Brain pericyte (primary cell): ENCODE measurements at regions not wholly inside any gene's neighbourhood (a gene's known extent, or its start where the extent isn't known, plus 50 kb on each side); places are given as distances from the start of the nearest gene placed in this dataset.
"Not testable (repeated sequence)": the region's sequence is repeated elsewhere in the genome, so short reads cannot be mapped to it uniquely, and the experiment has no call there.

Experiments used
- DNase-seq: peaks from one replicate; pipeline ENCODE4 v3.0.0-alpha.2; 2012; ENCODE audit warnings: low read depth, low spot score

GRCh38 chr3:55297245-55297644 is 189.9 kb downstream of the WNT5A start:
- no peak for DNase-seq

GRCh38 chr3:55296791-55297190 is 190.3 kb downstream of the WNT5A start:
- no peak for DNase-seq

- DNase-seq = no peak
These were observed 191.1 kb downstream of the WNT5A start for GRCh38 chr3:55296030-55296429.

DNA sequence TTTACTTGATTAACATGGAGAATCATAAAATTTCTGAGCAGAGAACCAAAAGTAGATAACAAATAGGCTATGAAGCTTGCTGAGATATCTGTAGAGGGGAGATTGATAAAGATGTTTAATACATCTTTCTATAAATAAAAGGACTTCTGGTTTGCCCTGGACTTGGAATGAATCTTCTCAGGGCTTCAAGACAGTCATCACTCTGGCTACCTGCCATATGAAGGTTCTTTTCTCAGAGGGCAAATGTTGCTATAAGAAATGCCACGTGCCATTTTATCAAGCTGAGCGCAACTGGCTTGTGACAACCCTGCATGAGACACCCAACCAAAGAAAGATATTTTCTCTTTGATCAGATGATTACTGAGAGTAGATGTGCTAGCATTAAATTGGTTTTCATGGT is 192.5 kb downstream of the WNT5A start:
- DNase-seq = no peak

DNA sequence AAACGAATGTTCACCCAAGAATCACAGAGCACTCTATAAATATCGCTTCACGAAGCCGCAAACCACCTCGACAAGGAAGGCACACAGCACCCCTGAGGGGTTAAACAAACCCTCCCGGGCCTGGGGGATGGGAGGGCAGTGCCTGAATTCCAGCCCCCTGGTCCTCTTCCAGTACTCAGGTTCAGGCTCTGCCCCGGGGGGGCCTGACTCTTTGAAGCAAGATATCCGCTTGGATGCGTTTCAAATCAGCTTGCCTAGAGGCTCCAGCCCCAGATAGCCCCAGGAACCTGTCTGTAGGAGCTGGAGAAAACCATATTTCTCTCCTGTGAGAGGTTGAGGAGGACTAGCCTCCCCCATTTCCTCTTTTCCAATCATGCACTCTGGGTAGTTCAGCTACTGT is 194.7 kb downstream of the WNT5A start:
- no peak for DNase-seq

DNA sequence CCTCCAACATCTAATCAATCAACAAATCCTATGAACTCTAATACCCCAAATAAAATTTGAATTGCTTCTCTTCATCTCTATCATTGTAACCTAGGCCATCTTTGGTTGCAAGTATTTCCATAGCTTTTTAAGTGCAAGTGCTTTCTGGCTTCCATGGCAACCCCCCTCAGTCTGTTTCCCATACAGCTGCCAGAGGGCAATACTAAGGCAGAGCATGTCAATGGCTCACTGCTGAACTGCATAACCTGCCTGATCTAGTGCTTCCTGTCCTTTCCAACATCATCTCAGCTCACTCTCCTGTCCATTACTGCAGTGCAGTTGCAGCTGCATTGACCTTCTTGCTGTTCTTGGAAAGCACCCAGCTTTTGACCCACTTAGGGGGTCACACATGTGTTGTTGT is 198.4 kb downstream of the WNT5A start:
- peak; percentile 5 for DNase-seq

DNA sequence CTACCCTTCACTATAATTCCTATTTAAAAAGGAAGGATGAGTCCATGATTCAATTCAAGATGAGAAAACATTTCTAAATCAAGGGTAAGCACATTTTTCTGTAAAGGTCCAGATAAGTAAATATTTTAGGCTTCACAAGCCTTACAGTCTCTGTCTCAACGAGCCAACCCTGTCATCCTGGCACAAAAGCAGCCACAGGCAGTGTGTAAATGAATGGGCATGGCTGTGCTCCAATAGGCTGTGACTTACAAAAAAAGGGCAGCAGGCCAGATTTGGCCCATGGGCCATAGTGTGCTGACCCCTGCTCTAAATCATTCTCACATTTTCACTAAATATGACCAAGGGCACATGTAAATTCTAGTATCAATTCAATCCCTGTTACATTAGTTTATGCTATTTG is 200.4 kb downstream of the WNT5A start:
- no peak for DNase-seq

GRCh38 chr3:55285156-55285555 is 201.9 kb downstream of the WNT5A start:
- DNase-seq = no peak

DNA sequence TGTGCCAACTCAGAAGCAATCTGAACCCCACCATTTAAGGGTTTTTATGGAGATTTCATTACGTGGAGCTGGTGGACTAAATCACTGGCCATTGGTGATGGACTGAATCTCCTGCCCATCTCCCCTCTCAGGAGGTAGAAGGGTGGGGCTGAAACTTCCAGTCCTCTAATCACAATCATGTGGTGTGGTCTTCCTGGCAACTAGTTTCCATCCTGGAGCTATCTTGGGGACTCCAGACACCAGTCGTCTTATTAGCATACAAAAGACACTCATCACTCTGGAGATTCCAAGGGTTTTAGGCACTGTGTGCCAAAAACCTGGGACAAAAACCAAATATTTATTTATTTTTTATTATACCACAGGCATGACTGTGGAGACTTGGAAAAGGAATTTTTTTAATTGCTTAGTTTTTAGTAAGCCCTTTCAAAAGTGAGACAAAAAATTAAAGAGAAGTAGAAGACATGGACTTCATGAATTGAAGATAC is 203.6 kb downstream of the WNT5A start:
- DNase-seq = no peak

GRCh38 chr3:55282994-55283393 is 204.1 kb downstream of the WNT5A start:
- no peak for DNase-seq

DNA sequence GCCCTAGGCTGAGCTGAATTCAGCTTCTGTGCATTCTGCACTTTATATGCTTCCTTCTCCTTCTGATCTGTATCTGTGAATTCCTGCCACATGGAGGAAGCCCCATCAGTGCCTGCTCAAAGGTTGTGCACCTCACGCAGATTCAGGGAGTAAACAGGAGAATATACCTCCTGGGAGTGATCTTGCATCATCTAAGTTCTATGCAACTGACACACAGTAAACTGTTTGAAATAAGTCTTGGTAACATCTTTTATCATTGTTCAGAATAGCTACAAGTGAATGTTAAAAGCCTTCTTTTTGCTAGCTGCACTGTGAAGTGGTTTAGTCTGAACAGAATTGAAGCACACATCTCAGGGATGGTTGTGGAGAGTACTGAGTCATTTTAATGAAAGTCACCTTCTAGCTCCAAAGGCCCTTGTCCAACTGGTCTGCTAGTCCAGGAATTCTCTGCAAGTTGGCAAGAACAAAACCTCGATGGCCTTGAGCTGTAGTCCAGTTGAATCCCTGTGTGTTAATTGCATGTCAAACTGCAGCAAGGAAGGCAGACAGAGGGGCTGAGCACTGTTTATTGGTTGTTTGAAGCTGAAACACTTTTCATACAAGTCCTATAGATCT is 215.0 kb downstream of the WNT5A start:
- DNase-seq = no peak

DNA sequence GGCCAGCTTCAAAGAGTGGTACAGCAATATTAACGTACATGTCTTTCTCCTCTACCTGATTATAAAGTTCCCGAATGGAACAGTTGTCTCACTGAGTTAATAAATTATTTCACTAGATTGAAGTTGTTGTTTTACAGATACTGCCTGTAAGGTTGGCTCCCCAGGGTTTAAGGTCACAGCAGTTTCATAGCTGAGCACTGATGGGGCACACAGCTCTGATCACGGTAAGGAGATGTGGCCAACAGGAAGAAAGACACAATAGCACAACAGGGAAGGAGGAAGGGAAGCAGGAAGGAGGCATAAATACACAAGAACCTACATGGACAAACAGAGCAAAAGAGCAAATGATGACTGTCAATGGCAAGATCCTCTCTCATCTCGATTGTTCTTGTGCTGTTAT is 215.6 kb downstream of the WNT5A start:
- no peak for DNase-seq

DNA sequence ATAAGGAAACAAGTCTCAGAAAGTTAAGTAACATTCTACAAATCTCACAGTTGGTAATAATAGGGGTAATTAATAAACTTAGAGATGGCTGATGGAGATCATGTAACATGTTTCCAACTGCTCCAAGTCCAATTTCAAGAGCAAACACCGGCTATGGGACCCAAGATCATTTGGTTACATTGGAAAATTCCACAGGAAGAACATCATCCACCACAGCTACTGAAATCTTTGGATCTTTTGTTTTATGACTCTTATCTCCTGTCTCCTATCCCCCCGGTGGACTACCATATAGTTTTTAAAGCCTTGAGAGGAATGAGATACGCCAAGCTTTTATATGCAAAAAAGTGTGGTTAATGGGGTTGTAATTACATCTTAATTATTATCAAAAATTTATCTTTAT is 216.1 kb downstream of the WNT5A start:
- DNase-seq = no peak

GRCh38 chr3:55269636-55270035 is 217.5 kb downstream of the WNT5A start:
- DNase-seq = no peak

DNA sequence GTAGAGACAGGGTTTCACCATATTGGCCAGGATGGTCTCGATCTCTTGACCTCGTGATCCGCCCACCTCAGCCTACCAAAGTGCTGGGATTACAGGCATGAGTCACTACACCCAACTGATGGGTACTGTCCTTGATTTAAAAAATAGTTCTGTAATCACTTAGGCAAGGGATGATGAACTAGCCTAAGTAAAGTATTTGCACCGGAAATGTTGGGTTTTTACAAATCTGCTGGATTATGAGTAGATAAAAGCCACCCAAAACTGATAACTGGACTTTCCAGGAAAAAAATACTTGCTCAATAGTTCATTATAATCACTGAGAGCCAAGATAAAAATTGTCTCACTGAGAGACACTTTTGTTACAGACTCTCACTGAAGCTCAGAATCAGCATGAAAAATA is 218.0 kb downstream of the WNT5A start:
- DNase-seq = no peak

DNA sequence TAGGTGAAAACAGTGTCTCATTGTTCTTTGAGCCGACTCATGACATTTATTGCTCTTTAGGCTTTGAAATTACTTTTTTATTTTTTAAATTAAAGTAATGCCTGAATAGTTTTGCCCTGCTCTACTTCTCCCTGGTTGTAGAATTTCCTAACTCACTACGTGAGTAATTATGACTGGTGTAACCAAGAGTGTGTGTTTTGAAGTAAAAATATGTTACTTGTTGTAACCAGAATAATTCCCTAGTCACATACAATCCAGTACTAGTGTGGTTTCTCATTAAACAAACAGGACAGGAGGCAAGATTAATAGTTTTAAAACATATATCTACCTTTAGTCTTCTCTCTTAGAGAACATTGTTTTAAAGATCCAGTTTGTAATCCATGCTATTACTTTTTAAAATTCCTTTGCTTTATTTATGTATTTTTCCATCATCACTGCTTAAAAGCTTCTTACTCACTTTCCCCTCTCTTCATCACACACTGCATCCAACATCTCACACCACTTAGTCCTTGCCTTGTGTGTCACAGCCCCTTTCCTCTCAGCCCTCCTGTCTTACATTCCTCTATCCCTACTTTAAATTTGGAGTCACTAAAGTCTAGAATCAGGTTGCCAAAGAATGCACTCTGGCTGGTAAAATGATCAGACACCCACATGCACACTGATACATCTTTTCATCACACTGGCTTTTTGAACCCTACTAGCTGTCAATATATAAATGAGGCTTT is 219.7 kb downstream of the WNT5A start:
- no peak for DNase-seq

DNA sequence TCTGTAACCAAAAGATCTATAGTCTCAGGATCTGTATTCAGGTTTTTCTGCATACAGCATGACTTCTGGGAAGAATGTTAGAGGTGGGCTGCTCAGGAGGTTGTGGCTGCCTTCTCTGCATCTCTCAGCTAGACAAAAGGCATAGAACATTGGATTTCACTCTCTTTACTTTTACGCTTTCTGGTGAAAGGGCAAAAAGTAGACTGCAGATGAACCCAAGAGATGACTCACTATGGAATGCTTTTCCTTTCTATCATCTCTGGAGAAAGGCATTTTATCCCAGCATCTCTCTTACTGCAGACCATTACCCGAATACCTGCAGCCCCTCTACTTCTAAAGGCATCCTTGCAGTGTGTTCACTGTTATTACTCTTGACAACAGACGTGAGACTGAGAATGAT is 222.2 kb downstream of the WNT5A start:
- no peak for DNase-seq

GRCh38 chr3:55252921-55253320 is 234.2 kb downstream of the WNT5A start:
- no peak for DNase-seq

DNA sequence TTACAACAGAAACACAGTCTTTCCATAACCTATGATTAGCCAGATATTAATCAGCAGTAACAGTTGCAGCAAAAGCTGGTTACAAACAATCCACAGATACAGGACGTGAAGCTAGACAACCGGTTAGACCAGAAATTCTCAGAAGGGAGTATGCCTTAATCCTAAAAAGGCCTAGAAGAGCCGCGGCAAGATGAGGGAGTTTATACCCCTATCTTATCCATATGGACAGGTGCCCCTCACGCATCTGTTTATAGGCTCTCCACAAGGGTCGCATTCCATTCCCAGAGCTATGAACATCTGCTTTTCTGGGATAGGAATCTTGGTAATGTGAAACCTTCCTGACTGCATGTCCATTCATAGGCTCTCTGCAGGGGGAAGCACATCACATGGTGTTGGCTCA is 237.9 kb downstream of the WNT5A start:
- not testable (repeated sequence) for DNase-seq

GRCh38 chr3:55247666-55248065 is 239.4 kb downstream of the WNT5A start:
- DNase-seq = no peak

- no peak for DNase-seq
These were observed 241.1 kb downstream of the WNT5A start for GRCh38 chr3:55246033-55246432.

DNA sequence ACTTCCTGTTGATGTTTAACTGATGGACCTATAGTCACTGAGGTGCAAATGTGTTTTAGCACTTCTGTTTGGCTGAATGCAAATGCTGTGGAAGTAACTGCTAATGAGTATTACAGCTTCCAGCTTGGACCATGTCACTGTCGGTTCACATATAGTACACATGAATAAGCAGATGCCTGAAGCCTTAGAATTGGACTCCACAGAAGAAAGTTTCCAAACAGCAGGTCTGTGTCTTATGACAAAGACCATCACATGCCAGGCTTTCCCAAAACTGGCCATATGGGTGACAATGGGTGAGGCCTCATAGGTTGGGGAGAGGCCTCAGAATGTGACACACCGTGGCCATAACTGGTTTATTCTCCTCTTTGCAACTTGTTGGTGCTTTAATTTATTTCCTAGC is 241.8 kb downstream of the WNT5A start:
- DNase-seq = no peak

DNA sequence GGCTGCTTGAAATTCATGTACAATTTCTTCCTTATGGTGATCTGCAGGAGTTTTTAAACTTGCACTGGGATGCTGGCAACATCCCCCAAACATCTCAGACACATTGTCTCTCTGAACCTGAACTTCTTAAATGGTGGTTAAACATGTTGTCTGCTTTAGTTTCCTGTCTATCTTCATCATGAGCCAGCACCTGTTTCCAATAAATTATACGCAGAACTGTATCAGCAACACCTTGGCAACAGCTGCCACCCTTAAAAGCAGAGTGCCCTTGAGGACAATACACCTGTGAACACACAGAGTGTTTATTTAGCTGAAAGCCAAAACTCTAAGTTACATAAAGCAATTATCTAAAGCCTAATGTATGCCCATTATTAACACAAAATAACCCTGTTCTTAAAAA is 242.9 kb downstream of the WNT5A start:
- no peak for DNase-seq

GRCh38 chr3:55243678-55244077 is 243.4 kb downstream of the WNT5A start:
- no peak for DNase-seq
